ENCODE measurements at regions not wholly inside any gene's neighbourhood (a gene's known extent, or its start where the extent isn't known, plus 50 kb on each side); places are given as distances from the start of the nearest gene placed in this dataset.
A peak's percentile ranks its signal among the peaks of the same experiment; 100 is the strongest.
"Not testable (repeated sequence)": the region's sequence is repeated elsewhere in the genome, so short reads cannot be mapped to it uniquely, and the experiment has no call there.

- in situ Hi-C loops (cut with HindIII; ENCODE audit: low pct_ligation_motif_present, low pct_unique_long_range_greater_than_20kb, low sequenced_read_pairs), result no loop called here
- DNase-seq, result no peak
These were observed 191.7 kb downstream of the GIPC2 start for GRCh38 chr1:78237364-78237916.

- no peak for DNase-seq
- in situ Hi-C loops (cut with HindIII; ENCODE audit: low pct_ligation_motif_present, low pct_unique_long_range_greater_than_20kb, low sequenced_read_pairs), result no loop called here
These were observed 194.4 kb downstream of the GIPC2 start for GRCh38 chr1:78240191-78240590.

DNA sequence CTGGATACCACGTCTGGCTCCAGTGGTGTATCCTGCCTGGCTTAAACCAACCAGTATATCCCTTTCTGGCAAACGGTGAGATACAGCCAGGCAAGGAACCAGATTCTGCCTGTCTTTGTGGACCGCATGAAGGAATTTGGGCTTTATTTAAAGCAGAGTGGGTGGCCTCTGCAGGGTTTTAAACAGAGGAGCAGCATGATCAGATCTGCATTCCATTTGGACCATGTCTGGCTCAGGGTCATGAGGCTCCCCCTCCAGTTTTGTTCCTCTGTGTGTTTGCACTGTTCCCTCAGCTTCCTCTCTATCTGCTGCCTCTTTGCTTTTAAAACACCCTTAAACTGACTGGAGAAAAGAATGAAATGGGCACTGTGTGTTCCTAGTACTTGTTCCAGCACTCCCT, 195.0 kb downstream of the GIPC2 start:
- no peak for DNase-seq
- in situ Hi-C loops (cut with HindIII; ENCODE audit: low pct_ligation_motif_present, low pct_unique_long_range_greater_than_20kb, low sequenced_read_pairs), result no loop called here

DNA sequence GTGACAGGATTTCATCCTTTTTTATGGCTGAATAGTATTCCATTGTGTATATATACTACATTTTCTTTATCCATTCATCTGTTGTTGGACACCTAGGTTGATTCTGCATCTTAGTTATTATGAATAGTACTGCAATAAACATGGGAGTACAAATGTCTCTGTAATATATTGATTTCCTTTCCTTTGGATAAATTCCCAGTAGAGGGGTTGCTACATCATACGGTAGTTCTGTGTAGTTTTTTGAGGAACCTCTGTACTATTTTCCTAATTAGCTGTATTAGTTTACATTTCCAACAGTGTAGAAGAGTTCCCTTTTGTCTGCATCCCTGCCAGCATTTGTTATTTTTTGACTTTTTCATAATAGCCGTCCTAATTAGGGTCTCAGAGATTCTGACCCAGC, 201.3 kb downstream of the GIPC2 start:
- in situ Hi-C loops (cut with HindIII; ENCODE audit: low pct_ligation_motif_present, low pct_unique_long_range_greater_than_20kb, low sequenced_read_pairs), result no loop called here
- no peak for DNase-seq

DNA sequence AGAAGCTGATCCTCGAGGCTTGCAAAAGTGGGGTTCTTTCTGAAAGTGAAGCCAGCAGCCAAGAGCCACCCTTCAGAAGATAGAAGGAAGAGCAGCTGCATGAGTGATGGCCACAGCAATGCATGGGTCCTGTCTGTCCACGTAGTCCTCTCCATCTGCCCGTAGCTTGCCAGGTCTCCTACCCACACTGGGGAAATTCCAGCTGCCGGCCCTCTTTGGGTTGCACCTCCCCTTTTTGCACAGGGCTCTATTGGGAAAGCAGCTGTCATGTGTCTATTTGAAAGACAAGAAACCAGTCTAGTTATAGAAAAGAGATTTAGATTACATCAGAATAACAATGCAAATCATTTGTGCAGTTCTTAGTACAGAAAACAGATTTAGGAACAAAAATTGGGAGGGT, 204.4 kb downstream of the GIPC2 start:
- in situ Hi-C loops (cut with HindIII; ENCODE audit: low pct_ligation_motif_present, low pct_unique_long_range_greater_than_20kb, low sequenced_read_pairs), result no loop called here
- no peak for DNase-seq

DNA sequence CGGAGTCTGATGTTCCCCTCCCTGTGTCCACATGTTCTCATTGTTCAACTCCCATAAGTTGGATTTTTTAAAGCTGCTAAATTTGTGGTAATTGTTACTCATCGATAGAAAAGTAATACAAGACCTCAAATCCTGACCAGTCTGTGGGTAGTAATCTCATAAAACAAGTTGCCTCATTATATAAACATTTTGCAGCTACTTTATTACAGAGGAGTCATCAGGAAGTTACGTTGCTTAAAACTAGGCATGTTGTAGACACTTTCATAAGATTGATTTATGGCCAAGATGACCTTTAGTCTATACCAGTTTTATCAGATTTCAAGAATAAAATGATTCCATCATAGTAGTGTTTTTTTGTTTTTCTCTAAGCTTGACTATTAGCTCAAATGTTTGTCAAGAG, 208.8 kb downstream of the GIPC2 start:
- in situ Hi-C loops (cut with HindIII; ENCODE audit: low pct_ligation_motif_present, low pct_unique_long_range_greater_than_20kb, low sequenced_read_pairs), result no loop called here
- no peak for DNase-seq

- DNase-seq, result no peak
- in situ Hi-C loops (cut with HindIII; ENCODE audit: low pct_ligation_motif_present, low pct_unique_long_range_greater_than_20kb, low sequenced_read_pairs), result no loop called here
These were observed 209.6 kb downstream of the GIPC2 start for GRCh38 chr1:78255383-78255782.

GRCh38 chr1:78255846-78256245, 210.1 kb downstream of the GIPC2 start:
- in situ Hi-C loops (cut with HindIII; ENCODE audit: low pct_ligation_motif_present, low pct_unique_long_range_greater_than_20kb, low sequenced_read_pairs), result no loop called here
- no peak for DNase-seq

DNA sequence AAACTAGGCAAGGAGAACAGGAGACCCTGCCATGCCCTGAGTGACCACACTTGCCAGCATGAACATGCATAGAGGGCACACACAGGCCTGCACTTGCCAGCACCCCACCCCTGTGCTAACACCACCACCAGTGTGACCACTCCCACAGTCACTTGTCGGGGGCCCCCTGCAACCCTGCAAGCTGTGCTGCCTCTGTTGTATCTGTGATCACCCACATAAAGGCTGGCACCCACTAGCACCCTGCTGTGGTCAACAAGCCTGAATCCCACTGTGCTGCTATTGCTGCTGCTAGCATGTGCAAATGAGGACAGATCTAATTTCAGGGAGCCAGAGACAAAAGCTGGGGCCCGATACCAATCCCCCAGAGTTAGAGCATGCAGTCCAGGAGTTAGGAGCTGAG, 217.7 kb downstream of the GIPC2 start:
- in situ Hi-C loops (cut with HindIII; ENCODE audit: low pct_ligation_motif_present, low pct_unique_long_range_greater_than_20kb, low sequenced_read_pairs), result no loop called here
- DNase-seq, result no peak

DNA sequence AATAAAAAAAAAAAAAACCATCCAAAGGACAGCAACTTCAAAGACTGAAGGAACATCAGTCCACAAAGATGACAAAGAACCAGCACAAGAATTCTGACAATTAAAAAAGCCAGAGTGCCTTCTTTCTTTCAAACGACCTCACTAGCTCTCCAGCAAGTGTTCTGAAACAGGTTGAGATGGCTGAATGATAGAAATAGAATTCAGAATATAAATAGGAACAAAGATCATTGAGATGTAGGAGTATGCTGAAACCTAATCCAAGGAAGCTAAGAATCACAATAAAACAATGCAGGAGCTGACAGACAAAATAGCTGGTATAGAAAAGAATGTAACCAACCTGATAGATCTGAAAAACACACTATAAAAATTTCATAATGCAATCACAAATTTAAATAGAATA, 218.2 kb downstream of the GIPC2 start:
- no peak for DNase-seq
- in situ Hi-C loops (cut with HindIII; ENCODE audit: low pct_ligation_motif_present, low pct_unique_long_range_greater_than_20kb, low sequenced_read_pairs), result no loop called here

GRCh38 chr1:78267513-78268218, 221.9 kb downstream of the GIPC2 start:
- DNase-seq, result no peak
- in situ Hi-C loops (cut with HindIII; ENCODE audit: low pct_ligation_motif_present, low pct_unique_long_range_greater_than_20kb, low sequenced_read_pairs), result no loop called here

DNA sequence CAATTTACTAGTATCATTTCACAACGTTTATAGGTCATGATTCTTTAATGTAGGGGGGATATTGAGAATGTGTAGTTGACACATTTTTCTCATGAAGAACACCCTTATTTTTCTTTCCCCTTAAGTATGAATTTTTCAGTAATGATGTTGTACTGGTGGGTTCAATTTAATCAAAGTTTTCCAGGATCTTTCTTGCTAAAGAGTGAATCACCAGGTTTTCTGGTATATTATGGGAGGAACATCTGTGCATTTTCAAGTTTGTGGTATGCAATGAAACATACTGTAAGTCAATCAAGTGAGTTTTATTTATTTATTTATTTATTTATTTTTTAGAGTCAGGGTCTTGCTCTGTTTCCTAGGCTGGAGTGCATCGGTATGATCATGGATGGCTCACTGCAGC, 221.2 kb upstream of the PTGFR start:
- in situ Hi-C loops (cut with HindIII; ENCODE audit: low pct_ligation_motif_present, low pct_unique_long_range_greater_than_20kb, low sequenced_read_pairs), result no loop called here
- no peak for DNase-seq

- DNase-seq; in situ Hi-C loops (cut with HindIII; ENCODE audit: low pct_ligation_motif_present, low pct_unique_long_range_greater_than_20kb, low sequenced_read_pairs): not testable (repeated sequence)
These were observed 219.4 kb upstream of the PTGFR start for GRCh38 chr1:78271423-78271822.

GRCh38 chr1:78274814-78275213, 216.0 kb upstream of the PTGFR start:
- in situ Hi-C loops (cut with HindIII; ENCODE audit: low pct_ligation_motif_present, low pct_unique_long_range_greater_than_20kb, low sequenced_read_pairs), result no loop called here
- no peak for DNase-seq

DNA sequence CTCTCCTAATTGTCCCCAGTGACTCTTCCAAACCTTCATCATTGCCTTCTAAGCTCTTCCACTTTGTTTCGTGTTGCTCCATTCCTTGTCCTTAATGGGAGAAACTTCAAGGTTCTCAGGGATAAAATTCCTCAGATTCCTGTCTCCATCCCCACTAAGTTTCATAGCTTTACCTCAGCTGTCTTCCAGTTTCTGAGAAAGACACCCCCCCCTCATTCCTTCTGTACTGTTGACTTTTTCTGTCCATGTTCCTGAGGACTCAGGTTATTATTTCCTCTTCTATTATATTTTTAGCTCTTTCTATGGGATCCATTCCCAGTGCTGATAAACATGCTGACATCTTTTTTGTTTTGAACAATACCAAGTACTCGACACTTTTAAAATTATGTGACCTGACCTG, 215.3 kb upstream of the PTGFR start:
- in situ Hi-C loops (cut with HindIII; ENCODE audit: low pct_ligation_motif_present, low pct_unique_long_range_greater_than_20kb, low sequenced_read_pairs), result no loop called here
- DNase-seq, result no peak

DNA sequence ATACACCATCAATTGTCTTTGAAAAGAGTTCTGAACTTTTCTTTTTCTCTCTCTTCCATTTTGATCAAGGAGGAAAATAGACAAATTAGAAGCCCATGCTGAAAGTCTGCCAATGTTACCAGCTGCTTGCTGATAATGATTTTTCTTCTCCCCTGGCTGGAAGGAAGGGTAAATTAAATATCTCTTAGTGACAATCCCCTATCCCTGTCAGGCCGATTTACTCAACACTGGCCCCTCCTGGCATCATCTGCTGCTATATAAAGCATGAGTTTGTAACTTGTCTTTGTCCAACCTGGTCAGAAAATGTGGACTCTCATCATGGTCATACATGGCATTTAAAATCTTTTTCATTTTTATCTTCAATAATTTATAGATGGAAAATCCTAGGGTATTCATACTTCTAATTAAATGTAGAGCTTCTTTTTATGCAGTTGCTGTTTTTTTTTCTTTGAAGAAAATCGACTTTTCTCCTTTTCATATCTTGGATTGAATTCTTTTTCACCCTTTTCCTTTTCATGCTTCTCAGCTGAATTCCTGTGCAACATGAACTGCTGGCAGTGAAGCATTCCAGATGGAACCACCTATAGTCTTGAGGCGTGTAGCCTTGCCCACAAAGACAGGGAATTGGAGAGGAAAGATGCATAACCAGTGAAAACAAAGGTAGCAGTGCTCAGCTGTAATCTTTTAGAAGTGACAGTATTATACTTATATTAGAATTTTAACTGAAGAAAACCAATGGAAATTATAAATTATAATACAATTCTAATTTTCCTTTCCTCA, 214.7 kb upstream of the PTGFR start:
- no peak for DNase-seq
- in situ Hi-C loops (cut with HindIII; ENCODE audit: low pct_ligation_motif_present, low pct_unique_long_range_greater_than_20kb, low sequenced_read_pairs), result no loop called here

GRCh38 chr1:78277253-78277652, 213.5 kb upstream of the PTGFR start:
- in situ Hi-C loops (cut with HindIII; ENCODE audit: low pct_ligation_motif_present, low pct_unique_long_range_greater_than_20kb, low sequenced_read_pairs), result no loop called here
- DNase-seq, result peak; percentile 65

GRCh38 chr1:78279051-78279450, 211.7 kb upstream of the PTGFR start:
- in situ Hi-C loops (cut with HindIII; ENCODE audit: low pct_ligation_motif_present, low pct_unique_long_range_greater_than_20kb, low sequenced_read_pairs), result no loop called here
- no peak for DNase-seq

- in situ Hi-C loops (cut with HindIII; ENCODE audit: low pct_ligation_motif_present, low pct_unique_long_range_greater_than_20kb, low sequenced_read_pairs), result no loop called here
These were observed 210.1 kb upstream of the PTGFR start for GRCh38 chr1:78280626-78281025.

DNA sequence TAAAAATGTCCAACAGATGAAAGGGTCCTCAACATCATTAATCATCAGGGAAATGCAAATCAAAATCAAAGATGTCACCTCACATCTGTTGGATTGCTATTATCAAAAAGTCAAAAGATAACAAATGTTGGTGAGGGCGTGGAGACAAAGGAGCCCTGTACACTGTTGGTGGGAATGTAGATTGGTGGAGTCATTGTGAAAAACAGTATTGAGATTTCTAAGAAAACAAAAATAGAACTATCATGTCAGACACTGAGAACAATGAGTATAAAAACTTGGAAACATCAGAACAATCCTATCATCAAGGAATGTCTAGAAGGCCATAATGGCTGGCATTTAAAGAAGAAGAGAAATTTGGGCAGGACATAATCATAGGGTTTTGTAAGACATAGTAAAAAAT, 209.2 kb upstream of the PTGFR start:
- in situ Hi-C loops (cut with HindIII; ENCODE audit: low pct_ligation_motif_present, low pct_unique_long_range_greater_than_20kb, low sequenced_read_pairs), result no loop called here
- DNase-seq, result no peak

More at GRCh38 chr1:78280626-78281025, 210.1 kb upstream of the PTGFR start:
- no peak for DNase-seq
